ENCODE measurements at regions not wholly inside any gene's neighbourhood (a gene's known extent, or its start where the extent isn't known, plus 50 kb on each side); places are given as distances from the start of the nearest gene placed in this dataset.
A peak's percentile ranks its signal among the peaks of the same experiment; 100 is the strongest.

DNA sequence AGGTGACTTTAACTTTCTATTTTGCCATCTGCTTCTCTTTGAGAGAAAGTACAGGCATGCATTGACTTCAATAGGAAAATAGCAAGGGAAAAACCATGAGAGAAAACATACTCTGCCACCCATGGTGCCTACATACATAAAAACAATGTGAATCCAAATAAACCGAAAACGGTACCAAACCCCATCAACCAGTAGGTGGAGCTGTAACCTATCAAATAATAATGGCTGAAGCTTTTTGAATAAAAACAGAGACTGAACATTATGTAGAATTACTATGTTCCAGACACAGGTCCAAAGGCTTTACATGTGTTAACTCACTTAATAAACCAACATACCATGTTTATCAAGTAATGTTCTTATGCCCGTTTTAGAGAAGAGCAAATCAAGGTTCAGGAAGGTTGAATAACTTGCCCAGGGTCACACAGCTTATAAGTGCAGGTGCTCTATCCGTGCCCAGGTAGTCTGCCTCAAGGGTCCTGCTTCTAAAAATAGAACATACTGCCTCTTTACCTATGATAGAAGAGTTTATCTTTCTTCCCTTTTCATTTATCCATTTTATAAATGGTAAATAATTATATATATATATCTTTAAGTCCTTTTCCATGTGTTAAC, 293.9 kb upstream of the SYT4 start:
- TF ChIP-seq, protein P1, sequence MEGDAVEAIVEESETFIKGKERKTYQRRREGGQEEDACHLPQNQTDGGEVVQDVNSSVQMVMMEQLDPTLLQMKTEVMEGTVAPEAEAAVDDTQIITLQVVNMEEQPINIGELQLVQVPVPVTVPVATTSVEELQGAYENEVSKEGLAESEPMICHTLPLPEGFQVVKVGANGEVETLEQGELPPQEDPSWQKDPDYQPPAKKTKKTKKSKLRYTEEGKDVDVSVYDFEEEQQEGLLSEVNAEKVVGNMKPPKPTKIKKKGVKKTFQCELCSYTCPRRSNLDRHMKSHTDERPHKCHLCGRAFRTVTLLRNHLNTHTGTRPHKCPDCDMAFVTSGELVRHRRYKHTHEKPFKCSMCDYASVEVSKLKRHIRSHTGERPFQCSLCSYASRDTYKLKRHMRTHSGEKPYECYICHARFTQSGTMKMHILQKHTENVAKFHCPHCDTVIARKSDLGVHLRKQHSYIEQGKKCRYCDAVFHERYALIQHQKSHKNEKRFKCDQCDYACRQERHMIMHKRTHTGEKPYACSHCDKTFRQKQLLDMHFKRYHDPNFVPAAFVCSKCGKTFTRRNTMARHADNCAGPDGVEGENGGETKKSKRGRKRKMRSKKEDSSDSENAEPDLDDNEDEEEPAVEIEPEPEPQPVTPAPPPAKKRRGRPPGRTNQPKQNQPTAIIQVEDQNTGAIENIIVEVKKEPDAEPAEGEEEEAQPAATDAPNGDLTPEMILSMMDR (IDR thresholded peaks at IDR 0.05; ENCODE audit: low read depth, low read length, missing control alignments), result peak; percentile 57
- Histone ChIP-seq H3K27ac (no peak overlapping the region), H3K27me3 (replicated peaks) (no peaks in the 10 kb centered on the region), H3K4me3 (ENCODE audit: low read depth, low read length) (no peak overlapping the region), H3K36me3 (replicated peaks) (no peaks in the 10 kb centered on the region)
- in situ Hi-C loops (cut with HindIII; ENCODE audit: low pct_ligation_motif_present, low sequenced_read_pairs), result no loop called here
- DNase-seq, result peak; percentile 65

DNA sequence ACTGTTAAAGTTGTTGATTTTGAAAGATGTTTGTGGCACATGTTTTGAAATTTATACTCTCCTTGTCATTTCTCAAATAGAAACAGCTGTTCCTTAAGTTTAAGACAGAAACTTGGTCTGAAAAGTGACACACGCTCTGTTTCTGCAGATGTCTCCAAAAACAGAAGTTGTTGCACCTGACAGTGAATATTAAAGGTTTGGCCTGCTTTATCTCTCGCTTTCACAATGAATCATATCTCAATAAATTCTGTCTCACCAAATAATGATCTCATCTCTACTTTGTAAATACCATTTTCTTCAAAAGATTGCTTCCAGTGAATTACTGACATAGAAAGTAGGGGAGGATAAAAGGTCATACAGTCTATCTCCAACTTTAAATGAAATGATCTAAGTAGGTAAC, 294.9 kb upstream of the SYT4 start:
- H3K27me3 ChIP-seq (replicated peaks), result no peaks in the 10 kb centered on the region
- no peaks in the 10 kb centered on the region for H3K36me3 ChIP-seq (replicated peaks)
- TF ChIP-seq, protein P1 (IDR thresholded peaks at IDR 0.05; ENCODE audit: low read depth, low read length, missing control alignments), result no peak
- H3K27ac ChIP-seq, result no peak overlapping the region
- no peak for DNase-seq
- in situ Hi-C loops (cut with HindIII; ENCODE audit: low pct_ligation_motif_present, low sequenced_read_pairs), result no loop called here
- H3K4me3 ChIP-seq (ENCODE audit: low read depth, low read length), result no peak overlapping the region

DNA sequence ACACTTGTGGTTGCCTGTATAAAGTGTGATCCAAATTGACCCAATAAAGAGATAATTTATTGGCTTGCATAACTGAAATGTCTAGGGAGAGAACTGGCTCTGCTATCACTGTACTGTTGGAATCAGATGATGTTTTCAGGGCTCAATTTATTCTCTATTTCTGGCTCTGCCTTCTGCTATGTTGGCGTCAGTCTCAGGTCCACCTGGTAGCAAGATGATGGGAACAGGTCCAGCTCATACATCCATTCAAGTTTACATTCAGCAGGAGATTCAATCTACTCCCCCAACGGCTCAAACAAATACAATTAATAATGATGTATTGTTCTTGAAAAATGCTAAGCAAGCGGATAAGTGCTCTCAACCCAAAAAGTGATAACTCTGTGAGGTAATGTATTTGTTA, 297.7 kb upstream of the SYT4 start:
- Histone ChIP-seq H3K4me3 (ENCODE audit: low read depth, low read length) (no peak overlapping the region), H3K27ac (no peak overlapping the region), H3K27me3 (replicated peaks) (no peaks in the 10 kb centered on the region), H3K36me3 (replicated peaks) (no peaks in the 10 kb centered on the region)
- TF ChIP-seq, protein P1 (IDR thresholded peaks at IDR 0.05; ENCODE audit: low read depth, low read length, missing control alignments), result no peak
- in situ Hi-C loops (cut with HindIII; ENCODE audit: low pct_ligation_motif_present, low sequenced_read_pairs), result no loop called here
- DNase-seq, result no peak

DNA sequence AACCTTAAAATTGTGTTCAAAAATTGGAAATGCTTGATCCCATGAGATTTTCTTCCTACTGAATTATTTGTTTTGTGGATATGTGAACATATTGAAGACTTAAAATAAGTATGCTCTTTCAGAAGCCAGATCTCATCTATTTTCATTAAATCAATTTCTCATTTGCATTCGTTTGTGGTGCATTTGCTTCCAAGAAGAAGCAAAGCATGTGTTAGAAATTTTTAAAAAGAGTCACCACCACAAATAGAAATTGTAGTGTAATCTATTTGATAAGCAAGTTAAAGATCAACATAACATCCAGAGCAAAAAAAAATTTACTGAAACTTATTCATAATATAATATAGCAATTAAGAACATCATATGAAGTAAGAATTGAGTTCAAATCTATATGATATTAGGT, 300.9 kb upstream of the SYT4 start:
- no peaks in the 10 kb centered on the region for H3K36me3 ChIP-seq (replicated peaks)
- no peak overlapping the region for H3K4me3 ChIP-seq (ENCODE audit: low read depth, low read length)
- DNase-seq, result no peak
- in situ Hi-C loops (cut with HindIII; ENCODE audit: low pct_ligation_motif_present, low sequenced_read_pairs), result no loop called here
- H3K27me3 ChIP-seq (replicated peaks), result no peaks in the 10 kb centered on the region
- TF ChIP-seq, protein P1 (IDR thresholded peaks at IDR 0.05; ENCODE audit: low read depth, low read length, missing control alignments), result no peak
- H3K27ac ChIP-seq, result no peak overlapping the region

DNA sequence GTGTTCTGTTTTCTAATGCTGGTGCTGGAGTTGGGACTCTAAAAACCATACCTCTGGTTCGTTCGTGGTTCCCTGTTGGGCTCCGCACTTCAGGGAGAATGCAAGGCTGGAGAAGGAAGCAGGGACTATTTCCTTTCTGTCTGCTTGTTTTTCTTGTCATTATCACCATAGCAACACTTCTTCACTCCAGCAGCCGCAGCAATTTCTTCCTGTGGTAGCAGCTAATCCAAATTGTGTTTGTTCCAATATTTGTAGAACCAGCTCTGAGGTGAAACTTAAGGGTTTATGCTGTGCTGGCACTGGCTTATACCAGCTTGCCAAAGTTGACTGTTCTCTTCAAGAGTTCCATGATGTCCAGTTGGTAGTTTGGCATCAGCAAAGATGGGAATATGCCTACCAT, 301.4 kb upstream of the SYT4 start:
- Histone ChIP-seq H3K36me3 (replicated peaks) (no peaks in the 10 kb centered on the region), H3K4me3 (ENCODE audit: low read depth, low read length) (no peak overlapping the region), H3K27me3 (replicated peaks) (no peaks in the 10 kb centered on the region), H3K27ac (no peak overlapping the region)
- in situ Hi-C loops (cut with HindIII; ENCODE audit: low pct_ligation_motif_present, low sequenced_read_pairs), result no loop called here
- TF ChIP-seq, protein P1 (IDR thresholded peaks at IDR 0.05; ENCODE audit: low read depth, low read length, missing control alignments), result no peak
- peak; percentile 34 for DNase-seq

DNA sequence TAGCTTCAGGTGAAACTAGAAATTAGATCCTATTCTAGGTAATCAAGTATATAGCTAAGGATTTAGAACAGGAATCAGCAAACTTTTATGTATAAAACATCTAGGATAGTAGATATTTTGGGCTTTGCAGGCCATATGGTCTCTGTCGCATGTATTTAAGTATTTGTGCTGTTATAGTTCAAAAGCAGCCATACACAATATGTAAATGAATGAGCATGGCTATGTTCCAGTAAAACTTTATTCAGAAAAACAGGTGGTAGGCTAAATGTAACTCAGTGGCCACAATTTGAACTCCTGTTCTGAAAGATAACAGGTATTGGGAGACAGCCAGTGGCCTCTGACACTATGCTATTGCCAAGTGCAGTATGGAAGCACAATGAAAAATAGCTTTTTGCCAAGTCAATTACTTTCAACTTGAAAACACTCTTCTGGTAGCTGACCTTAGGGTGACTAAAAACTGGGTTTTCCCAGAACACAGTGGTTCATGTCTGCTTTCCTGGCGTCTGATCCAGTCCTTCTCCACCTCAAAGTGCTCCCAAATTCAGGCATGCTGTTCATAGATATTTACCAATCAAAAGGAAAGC, 304.7 kb upstream of the SYT4 start:
- in situ Hi-C loops (cut with HindIII; ENCODE audit: low pct_ligation_motif_present, low sequenced_read_pairs), result no loop called here
- Histone ChIP-seq H3K4me3 (ENCODE audit: low read depth, low read length) (no peak overlapping the region), H3K27me3 (replicated peaks) (no peaks in the 10 kb centered on the region), H3K27ac (no peak overlapping the region), H3K36me3 (replicated peaks) (no peaks in the 10 kb centered on the region)
- TF ChIP-seq, protein P1 (IDR thresholded peaks at IDR 0.05; ENCODE audit: low read depth, low read length, missing control alignments), result no peak
- DNase-seq, result no peak

Data from brain microvascular endothelial cell (primary cell).